GM19239 (cell line): ENCODE measurements at regions not wholly inside any gene's neighbourhood (a gene's known extent, or its start where the extent isn't known, plus 50 kb on each side); places are given as distances from the start of the nearest gene placed in this dataset.

ENCODE experiments used
- DNase-seq: peaks from one replicate; pipeline ENCODE4 v3.0.0; 2011; ENCODE audit warnings: low spot score; ENCODE audit not compliant: insufficient read length
- FAIRE-seq: peaks from 2 replicates; lab custom pipeline; 2011; peaks lifted over from hg19 to GRCh38; lab: Jason Lieb, UNC

DNA sequence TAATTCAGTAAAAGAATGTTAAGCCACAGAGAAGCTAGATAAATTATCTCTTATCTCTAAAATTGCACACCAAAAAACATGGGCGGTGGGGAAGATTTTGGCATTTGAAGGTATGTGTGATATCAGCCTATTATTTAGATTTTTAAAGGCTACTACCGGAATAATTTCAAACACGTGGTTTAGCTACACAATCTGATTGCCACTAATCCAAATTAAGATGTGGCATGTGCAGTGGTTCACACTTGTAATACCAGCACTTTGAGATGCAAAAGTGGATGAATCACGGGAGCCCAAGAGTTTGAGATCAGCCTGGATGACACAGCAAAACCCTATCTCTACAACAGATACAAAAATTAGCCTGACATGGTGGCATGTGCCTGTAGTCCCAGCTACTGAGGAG, 584.5 kb downstream of the HS3ST4 start:
- no peak for FAIRE-seq

DNA sequence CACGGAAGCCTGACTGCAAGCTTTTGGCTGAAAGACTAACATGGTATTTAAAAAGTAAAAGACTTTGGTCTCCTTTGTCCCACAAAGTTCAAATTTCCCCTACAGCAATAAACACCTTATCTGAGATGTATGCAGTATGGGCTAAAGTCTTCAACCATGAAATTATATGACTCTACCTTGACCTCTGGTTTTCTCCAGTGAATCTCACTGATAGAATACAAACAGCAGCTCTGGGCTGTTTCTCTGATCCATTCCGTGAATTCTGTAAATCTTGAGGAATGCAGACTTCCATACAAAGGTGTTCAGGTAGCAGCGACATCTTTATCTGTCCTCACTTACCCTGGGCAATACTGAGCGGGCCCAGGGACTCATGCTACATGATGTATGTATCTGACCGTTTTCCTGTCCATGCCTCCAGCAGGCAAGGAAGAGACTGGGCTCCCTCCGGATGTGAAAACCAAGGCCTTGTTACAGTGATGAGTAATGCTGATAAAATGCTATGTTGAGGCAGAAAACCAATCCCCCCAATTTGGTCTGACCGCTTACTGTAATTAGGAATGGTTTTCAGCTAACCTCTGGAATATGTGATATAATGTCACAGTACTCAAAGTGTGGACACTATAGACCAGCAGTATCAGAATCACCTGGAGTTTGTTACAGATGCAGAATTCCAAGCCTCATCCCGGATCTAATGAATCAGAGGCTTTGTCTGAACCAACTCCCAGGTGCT, 589.8 kb downstream of the HS3ST4 start:
- no peak for DNase-seq
- no peak for FAIRE-seq

More for the DNA sequence above, 584.5 kb downstream of the HS3ST4 start:
- no peak for DNase-seq

DNA sequence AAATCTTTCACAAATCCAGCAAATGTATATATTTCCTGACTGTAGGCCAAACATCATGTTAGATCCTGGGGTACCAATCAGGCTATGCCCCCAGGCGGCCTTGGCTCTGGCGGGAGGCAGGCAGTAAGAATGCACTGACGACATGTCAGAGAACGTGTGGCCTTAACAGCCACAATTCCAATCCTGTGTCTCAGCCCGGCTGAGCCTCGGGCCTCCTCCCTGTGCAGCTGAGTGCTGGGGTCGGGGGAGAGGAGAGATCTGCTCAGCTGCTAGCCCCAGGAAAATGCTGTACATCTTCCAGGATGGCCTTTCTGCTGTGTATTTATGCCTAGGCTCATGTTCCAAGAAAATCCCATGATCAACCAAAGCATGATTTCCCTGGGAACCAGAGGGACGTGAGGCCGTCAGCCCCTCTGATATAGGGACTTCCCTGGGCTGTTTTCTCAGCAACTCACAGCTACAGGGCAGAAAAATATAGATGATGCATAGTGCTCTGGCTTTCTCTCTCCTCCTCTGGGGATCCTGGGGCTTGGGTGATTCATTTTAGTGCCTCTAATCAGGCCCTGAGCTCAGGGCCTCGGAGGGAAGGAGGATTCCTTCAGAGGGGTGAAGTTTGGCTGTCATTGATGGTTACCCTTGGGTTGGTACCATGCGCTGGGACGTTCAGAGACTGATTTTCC, 604.0 kb downstream of the HS3ST4 start:
- FAIRE-seq = no peak
- no peak for DNase-seq

DNA sequence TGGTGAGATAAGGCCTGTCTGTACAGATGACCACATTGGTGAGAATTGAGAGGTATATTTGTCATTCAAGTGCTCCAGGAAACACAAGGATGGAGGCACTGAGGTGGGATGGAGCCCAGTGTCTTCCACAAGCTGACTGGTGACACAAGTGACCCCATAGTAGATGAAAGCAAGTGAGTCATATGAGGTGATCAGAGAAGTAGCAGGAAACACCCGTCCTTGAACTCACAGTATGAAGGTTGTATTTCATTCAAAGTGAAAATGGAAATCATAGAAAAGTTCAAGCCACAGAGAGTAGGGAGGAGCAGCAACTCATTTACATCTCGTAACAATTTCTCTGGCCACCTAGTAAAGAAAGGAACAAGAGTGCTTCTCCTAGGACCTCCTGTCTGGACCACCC, 609.8 kb downstream of the HS3ST4 start:
- FAIRE-seq (no peak), DNase-seq (no peak)

DNA sequence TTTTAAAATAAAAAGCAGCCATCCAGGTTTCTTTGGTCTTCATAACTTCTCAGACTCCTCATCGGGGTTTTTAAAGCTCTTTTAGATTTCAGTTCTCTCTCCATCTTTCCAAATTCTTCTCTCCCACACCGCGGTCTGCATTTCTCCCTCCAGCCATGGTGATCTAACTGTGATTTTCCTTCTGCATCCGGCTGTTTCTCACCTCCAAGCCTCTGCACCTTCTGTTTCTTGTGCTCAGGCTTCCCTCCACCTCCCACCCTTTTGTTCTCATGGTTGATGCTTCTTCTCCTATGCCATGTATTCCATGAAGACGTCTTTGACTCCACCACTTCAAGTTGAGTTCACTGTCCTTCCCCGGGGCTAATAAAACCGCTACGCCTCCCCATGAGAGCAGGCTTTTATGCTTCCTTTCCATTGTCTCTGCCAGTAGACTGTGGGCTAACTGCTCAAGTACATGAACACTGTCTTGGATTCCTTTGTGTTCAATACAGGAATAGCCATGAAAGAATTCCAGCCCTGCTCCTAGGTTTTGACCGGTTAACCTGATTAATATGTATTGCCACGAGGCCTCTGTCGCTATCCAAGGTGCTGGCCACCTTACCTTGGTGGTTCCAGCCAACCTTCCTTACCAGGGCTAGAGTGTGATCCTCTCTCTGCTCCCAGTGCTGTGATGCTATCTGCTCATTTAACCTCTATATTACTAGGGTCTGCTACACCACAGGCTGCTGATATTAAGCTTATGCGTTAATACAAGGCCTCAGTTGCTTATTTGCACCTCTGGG, 625.1 kb downstream of the HS3ST4 start:
- no peak for DNase-seq
- no peak for FAIRE-seq

DNA sequence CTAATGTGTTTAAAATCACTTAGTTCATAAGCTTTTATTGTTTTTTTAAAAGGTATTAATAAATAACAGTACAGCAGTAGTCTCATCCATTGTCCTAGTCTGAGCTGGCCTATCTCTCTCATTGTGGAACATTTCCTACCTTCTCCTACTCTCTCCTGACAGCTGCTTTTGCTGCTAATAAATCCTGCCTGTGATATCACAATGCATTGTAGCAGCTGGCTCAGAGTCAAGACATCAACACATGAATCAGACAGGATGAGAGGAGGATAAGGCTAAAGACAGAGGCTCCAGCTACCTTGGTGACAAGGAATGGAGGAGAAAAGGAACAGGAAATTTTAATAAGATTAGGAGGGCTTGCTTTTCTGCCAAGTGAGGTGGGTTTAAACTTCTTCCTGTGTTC, 626.1 kb downstream of the HS3ST4 start:
- DNase-seq = no peak
- no peak for FAIRE-seq

DNA sequence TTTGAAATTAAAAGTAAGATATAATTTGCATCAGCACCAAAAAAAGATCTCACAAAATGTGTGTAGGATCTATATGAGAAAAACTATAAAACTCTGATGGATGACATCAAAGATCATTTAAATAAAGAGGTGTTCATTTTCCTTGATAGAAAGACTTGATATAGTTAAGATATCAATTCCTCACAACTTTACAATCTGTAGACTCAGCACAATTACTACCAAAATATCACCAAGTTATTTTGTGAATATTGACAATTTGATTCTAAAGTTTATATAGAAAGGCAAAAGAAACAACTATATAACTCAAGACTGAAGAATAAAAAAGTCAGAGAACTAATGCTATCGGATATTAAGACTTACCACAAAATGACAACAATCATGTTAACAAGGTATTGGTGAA, 638.9 kb downstream of the HS3ST4 start:
- no peak for DNase-seq

DNA sequence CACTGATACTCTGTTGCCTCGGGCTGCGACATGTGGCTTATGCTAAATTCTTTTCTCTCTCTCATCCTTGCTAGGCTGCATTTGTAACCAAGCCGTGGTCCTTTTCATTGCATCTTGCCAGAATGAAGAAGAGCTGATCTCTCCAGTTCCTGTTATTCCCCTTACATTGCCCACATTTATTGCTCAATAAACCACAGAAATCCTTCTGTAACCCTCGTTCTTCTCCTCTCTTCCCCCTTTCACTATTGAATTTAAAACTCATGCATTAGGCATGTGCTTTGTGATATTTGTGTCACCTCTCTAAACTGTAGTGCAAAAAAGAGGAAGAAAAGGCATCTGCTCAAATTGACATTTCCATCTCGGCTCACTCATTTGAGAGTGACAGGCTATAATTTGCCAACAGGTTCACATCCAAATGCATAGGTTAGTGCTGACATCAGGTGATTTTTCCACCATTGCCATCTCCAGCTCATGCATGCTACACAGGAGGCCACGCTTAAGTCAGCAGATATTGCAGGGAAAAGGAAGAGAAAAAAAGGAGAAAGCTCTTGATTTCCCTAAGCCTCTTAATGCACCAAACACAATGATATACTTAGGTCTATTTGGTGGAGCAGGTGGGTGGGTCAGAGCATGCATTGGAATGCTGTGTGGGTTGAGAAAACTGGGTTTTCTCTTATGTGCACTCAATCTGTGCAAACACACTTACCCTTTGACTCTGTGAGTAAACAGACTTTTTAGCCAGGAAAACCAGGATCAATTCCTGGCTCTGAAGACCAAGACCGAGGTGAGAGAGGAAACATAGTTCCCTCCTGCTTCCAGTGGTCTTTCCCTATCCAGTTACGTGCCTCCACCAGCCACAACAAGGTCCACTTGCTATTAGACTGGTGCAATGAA, 642.7 kb downstream of the HS3ST4 start:
- FAIRE-seq = no peak
- no peak for DNase-seq

More for the DNA sequence above, 638.9 kb downstream of the HS3ST4 start:
- FAIRE-seq = no peak

DNA sequence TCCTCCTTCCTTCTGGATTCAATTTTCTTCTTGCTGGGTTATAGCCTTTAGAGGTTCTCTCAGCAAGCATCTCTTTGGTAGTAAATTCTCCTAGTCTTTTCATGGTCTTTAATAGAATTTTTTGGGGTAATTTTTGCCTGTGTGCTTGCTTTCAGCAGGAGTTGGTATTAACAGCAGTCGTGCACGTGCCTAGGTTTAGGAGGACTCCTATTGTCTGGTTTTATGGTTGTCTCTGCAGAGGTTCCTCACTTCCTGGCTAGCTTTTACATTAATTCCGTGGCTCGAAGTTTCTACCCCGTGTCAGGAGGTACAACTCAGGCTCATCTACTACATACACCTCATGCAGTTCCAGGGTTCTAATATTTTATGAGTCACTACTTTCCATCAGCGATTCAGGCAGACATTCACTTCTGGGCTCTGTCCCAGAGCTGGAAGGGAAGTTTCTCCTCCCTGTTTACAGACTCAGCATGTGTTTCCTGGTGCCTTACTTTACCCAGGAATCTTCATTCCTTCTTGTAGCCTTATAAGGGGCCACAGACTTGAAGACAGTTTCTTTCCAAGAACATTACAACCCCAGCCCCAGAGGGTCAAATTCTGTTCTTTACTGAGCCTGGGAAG, 643.6 kb downstream of the HS3ST4 start:
- DNase-seq (no peak), FAIRE-seq (no peak)

DNA sequence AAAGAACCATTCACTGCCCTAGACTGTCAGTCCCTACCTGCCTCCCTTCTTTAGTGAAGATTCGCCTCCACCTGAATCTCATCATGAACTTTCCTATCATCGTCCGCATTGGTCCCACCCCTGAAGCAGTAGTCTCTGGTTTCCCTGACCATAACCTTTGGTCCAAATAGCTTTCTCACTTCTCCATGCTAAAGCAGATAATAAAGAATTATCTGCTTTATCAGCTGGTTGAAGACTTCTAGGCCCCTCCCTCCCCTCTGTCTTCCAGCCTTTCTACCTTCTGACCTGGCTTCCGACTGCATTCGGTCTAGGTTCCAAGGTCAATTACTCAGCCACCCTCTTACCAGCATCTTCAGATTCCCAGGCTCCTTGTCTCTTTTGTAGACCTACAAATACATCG, 650.9 kb downstream of the HS3ST4 start:
- FAIRE-seq = no peak
- no peak for DNase-seq

DNA sequence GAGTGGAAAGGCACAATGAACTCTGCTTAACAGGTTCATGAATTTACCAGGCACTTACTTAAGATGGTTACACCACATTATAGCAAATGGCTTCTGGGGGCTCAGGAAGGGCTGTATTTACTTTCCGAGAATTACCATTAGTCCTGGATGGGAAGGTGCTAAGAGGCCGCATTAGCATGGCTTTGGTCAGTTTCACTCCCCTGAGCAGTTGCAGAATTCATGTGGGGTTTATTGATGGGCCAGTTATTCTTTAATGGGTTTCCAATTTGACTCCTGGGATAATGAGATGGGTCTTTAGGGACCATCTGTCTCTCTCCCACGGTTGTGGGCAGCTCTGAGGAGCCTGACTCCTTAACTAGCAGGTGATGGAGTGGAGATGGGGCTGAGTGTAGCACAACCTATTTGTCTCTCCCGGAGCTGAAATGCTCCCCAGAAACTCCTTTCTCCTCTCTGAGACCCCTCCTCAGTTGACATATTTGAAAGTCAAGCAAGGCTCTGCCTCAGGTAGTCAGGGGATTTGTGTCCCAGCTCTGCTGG, 652.5 kb downstream of the HS3ST4 start:
- DNase-seq (no peak), FAIRE-seq (no peak)

DNA sequence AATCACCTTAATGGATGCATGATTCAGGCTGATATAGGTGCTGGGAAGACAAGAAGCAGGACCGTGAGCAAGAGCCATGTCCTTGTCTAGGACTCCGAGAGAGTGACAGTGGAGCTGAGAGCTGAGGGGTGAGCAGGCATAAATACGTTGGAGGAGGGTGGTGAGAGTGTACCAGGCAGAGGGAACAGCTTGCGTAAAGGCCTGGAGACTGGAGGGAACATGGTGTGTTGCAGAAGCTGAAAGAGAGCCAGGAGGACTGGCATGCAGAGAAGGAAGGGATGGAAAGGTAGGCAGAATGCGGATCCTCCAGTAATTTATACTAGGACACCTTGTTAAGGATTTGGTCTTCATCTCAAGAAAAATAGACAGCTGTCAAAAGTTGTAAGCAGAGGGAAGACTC, 653.2 kb downstream of the HS3ST4 start:
- FAIRE-seq = no peak
- DNase-seq = no peak

DNA sequence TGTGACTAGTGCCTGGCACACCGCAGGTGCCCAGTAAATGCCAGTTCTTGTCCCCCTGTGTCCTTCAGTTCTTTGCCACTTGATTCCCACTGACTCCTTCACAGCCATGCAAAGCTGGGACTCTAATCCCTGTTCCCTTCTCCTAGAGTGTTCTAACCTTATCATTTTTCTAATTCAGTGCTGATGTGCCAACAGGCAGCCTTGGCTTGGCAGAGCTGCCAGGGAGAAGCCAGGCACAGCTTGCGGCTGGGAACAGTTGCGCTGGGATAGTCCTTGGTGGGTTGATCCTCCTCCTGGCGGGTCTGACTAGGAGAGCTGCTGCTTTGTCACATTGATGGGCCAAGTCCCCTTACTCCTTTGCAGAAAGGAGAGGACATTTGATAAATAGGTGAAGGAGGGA, 654.2 kb downstream of the HS3ST4 start:
- FAIRE-seq (no peak), DNase-seq (no peak)

DNA sequence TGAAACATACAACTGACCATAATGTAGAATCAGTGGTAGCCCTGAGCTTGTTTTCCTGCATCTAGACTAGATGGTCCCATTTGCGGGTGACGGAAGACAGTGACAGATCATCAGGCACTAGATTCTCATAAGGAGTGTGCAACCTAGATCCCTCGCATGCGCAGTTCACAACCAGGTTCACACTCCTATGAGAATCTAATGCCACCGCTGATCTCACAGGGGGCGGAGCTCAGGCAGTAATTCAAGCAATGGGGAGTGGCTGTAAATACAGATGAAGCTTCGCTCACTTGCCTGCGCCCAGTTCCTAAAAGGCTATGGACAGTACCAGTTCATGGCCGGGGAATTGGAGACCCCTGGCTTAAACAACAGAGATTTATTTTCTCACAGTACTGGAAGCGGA, 656.3 kb downstream of the HS3ST4 start:
- no peak for FAIRE-seq
- DNase-seq = no peak

DNA sequence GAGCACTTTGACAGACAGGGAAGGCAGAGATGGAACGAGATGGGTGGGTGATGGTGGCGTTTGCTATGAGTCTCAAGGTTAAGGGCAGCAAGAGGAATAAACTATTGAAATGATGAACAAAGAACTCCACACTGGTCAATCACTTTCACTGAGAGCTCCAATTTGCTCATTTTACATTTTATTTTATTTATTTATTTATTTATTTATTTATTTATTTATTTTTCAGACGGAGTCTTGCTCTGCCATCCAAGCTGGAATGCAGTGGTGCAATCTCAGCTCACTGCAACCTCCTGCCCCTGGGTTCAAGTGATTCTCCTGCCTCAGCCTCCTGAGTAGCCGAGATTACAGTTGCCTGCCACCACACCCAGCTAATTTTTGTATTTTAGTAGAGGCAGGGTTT, 669.1 kb downstream of the HS3ST4 start:
- FAIRE-seq (no peak), DNase-seq (no peak)

DNA sequence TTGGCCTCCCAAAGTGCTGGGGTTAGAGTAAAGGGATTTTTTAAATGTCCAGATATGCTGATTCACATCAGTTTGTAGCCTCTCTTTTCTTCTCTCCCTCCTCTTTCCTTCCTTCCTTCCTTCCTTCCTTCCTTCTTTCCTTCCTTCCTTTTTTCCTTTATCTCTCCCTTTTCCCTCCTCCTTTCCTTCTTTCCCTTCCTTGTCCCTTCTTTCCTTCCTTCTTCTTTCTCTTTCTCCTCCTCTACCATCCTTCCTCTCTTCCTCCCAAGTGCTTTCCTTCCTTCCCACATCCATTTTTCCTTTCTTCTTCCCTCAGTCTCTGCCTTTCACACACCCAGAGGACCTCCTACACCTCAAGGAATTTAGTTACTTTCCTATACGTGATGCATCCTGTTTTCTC, 671.8 kb downstream of the HS3ST4 start:
- FAIRE-seq (no peak), DNase-seq (no peak)

DNA sequence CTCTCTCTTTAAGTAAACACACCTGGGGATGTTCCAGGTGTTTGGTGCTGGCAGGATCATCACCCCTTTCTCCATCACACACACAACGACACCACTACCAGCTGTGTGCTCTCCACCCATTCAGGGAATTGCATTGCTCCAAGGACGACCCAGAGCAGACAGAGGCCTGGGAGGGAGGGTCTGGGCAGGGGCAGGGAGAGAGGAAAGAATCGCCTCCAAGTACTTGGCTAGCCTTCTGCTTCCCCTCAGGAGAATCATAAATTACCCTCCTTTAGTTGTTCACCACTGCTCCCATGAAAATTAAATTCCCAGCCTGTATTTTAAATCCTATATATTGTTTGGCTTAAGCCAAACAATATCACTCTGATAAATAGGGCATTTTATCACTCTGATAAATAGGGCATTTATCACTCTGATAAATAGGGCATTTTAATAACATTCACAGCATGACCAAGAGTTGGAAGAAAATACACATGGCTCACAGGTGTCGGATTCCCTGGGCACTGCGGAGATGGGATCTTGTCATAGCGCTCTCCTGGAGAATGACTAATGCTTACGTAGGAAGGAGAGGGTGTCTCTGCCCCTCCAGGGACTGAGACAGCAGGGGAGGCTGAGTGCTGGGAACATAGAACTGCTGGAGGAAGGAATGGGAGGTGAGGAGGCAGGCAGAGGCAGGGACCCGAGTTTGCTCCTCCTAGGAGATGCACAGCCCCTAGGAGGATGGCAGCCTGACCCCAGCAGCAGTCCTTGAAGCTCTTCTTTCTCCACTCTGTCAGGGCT, 673.6 kb downstream of the HS3ST4 start:
- DNase-seq (no peak), FAIRE-seq (no peak)

DNA sequence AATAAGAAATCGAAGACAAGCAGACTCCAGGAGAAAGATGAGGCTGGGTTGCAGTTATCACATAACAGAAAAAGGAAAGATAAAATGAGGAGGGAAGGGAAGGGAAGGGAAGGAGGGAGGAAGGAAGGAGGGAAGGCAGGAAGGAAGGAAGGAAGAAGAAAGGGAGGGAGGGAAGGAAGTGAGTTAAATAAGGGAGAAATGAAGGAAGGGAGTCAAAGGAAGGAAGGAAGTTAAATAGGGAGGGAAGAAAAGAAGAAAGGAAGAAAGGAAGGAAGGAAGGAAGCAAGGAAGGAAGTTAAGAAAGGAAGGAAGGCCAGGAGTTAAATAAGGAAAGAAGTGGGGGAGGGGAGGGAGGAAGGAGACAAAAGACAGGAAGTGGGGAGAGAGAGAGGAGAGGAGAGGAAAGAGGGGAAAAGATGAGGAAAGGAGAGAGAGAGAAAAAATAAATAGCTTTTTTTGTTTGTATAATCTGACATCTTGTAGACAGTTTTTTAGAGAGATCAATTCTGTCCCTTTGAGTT, 679.6 kb downstream of the HS3ST4 start:
- DNase-seq (no peak), FAIRE-seq (no peak)
